ENCODE measurements at regions not wholly inside any gene's neighbourhood (a gene's known extent, or its start where the extent isn't known, plus 50 kb on each side); places are given as distances from the start of the nearest gene placed in this dataset.

GRCh38 chr5:91240175-91240574 lies 142.9 kb downstream of the ARRDC3 start:
- ATAC-seq (ENCODE audit: low FRiP score in 2 of 2): no peak
- no peak for DNase-seq
- WGBS, 2 donors: 95 to 97% methylated on average over 4 of the region's 4 CpGs
- Histone ChIP-seq H3K27me3 (no peaks in the 10 kb centered on the region), H3K27ac (no peak overlapping the region), H3K36me3 (no peaks in the 10 kb centered on the region), H3K4me1 (no peaks in the 10 kb centered on the region), H3K9me3 (no peaks in the 10 kb centered on the region), H3K4me3 (no peak overlapping the region)
- no peak for TF ChIP-seq POLR2AphosphoS5 (IDR thresholded peaks at IDR 0.05)
- no peak for TF ChIP-seq POLR2A (IDR thresholded peaks at IDR 0.05)
- TF ChIP-seq CTCF (IDR thresholded peaks at IDR 0.05): no peak
- TF ChIP-seq EP300 (IDR thresholded peaks at IDR 0.05): no peak

GRCh38 chr5:91235271-91235694 lies 147.8 kb downstream of the ARRDC3 start:
- TF ChIP-seq POLR2A (IDR thresholded peaks at IDR 0.05) (no peak), POLR2AphosphoS5 (IDR thresholded peaks at IDR 0.05) (no peak), CTCF (IDR thresholded peaks at IDR 0.05) (no peak), EP300 (IDR thresholded peaks at IDR 0.05) (no peak)
- Histone ChIP-seq H3K27me3 (no peaks in the 10 kb centered on the region), H3K4me3 (no peak overlapping the region), H3K27ac (no peak overlapping the region), H3K4me1 (no peaks in the 10 kb centered on the region), H3K36me3 (no peaks in the 10 kb centered on the region), H3K9me3 (no peaks in the 10 kb centered on the region)
- DNase-seq: no peak
- 52 to 55% methylated on average over 2 of the region's 2 CpGs for WGBS, 2 donors
- ATAC-seq (ENCODE audit: low FRiP score in 2 of 2): no peak

GRCh38 chr5:91232523-91232922 lies 150.6 kb downstream of the ARRDC3 start:
- 79 to 85% methylated on average over 3 of the region's 3 CpGs for WGBS, 2 donors
- no peak overlapping the region for H3K27ac ChIP-seq

GRCh38 chr5:91229031-91229727 lies 153.9 kb downstream of the ARRDC3 start:
- Histone ChIP-seq H3K27ac (no peak overlapping the region), H3K4me1 (no peaks in the 10 kb centered on the region), H3K4me3 (no peak overlapping the region), H3K36me3 (no peaks in the 10 kb centered on the region), H3K9me3 (no peaks in the 10 kb centered on the region), H3K27me3 (no peaks in the 10 kb centered on the region)
- no peak for TF ChIP-seq POLR2A (IDR thresholded peaks at IDR 0.05)
- no peak for TF ChIP-seq POLR2AphosphoS5 (IDR thresholded peaks at IDR 0.05)
- no peak for TF ChIP-seq EP300 (IDR thresholded peaks at IDR 0.05)
- no peak for TF ChIP-seq CTCF (IDR thresholded peaks at IDR 0.05)
- ATAC-seq (ENCODE audit: low FRiP score in 2 of 2) (no peak), DNase-seq (no peak)
- WGBS, 2 donors: 71 to 95% methylated on average over 1 of the region's 1 CpG

More at GRCh38 chr5:91232523-91232922, 150.6 kb downstream of the ARRDC3 start:
- DNase-seq (no peak), ATAC-seq (ENCODE audit: low FRiP score in 2 of 2) (no peak)
- Histone ChIP-seq H3K9me3 (no peaks in the 10 kb centered on the region), H3K4me1 (no peaks in the 10 kb centered on the region), H3K4me3 (no peak overlapping the region), H3K27me3 (no peaks in the 10 kb centered on the region), H3K36me3 (no peaks in the 10 kb centered on the region)
- no peak for TF ChIP-seq CTCF (IDR thresholded peaks at IDR 0.05)
- TF ChIP-seq POLR2AphosphoS5 (IDR thresholded peaks at IDR 0.05): no peak
- no peak for TF ChIP-seq EP300 (IDR thresholded peaks at IDR 0.05)
- TF ChIP-seq POLR2A (IDR thresholded peaks at IDR 0.05): no peak

GRCh38 chr5:91228188-91228587 lies 154.9 kb downstream of the ARRDC3 start:
- DNase-seq: no peak
- Histone ChIP-seq H3K4me1 (no peaks in the 10 kb centered on the region), H3K9me3 (no peaks in the 10 kb centered on the region), H3K27me3 (no peaks in the 10 kb centered on the region), H3K4me3 (no peak overlapping the region), H3K36me3 (no peaks in the 10 kb centered on the region), H3K27ac (no peak overlapping the region)
- TF ChIP-seq POLR2A (IDR thresholded peaks at IDR 0.05) (no peak), POLR2AphosphoS5 (IDR thresholded peaks at IDR 0.05) (no peak), EP300 (IDR thresholded peaks at IDR 0.05) (no peak), CTCF (IDR thresholded peaks at IDR 0.05) (no peak)
- 77 to 79% methylated on average over 1 of the region's 1 CpG for WGBS, 2 donors
- no peak for ATAC-seq (ENCODE audit: low FRiP score in 2 of 2)

All from upper lobe of left lung (tissue), 6 donors.